ENCODE measurements at regions not wholly inside any gene's neighbourhood (a gene's known extent, or its start where the extent isn't known, plus 50 kb on each side); places are given as distances from the start of the nearest gene placed in this dataset.

DNA sequence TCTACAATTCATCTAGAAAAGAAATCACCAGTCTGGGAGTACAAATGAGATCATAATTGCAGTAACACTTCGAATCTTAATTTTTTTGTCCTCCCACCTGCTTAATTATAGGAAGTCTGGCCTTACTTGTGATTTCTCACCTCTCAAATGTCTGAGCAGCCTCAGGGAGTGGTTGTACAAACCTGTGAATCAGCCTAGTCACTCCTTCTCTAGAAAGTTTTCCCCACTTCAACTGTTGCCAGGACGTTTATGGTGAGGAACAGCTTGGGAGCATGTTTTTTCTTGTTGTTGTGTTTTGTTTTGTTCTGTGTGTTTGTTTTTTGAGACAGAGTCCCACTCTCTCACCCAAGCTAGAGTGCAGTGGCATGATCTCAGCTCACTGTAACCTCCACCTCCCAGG, 50.3 kb upstream of the CLDN10 start:
- no peak for DNase-seq

All from right hindlimb (tissue), 1 donor.